NCI-H345 (cell line): ENCODE measurements at regions not wholly inside any gene's neighbourhood (a gene's known extent, or its start where the extent isn't known, plus 50 kb on each side); places are given as distances from the start of the nearest gene placed in this dataset.
"Not testable (repeated sequence)": the region's sequence is repeated elsewhere in the genome, so short reads cannot be mapped to it uniquely, and the experiment has no call there.

Source experiments
- DNase-seq: peaks from one replicate; lab custom pipeline; 2025; lab: John Stamatoyannopoulos, UW

GRCh38 chr10:23870651-23871610 is 338.0 kb upstream of the KIAA1217 start:
- DNase-seq, result no peak

GRCh38 chr10:23872290-23872689 is 336.6 kb upstream of the KIAA1217 start:
- DNase-seq, result no peak

- DNase-seq, result no peak
These were observed 331.1 kb upstream of the KIAA1217 start for GRCh38 chr10:23877791-23878320.

- DNase-seq, result no peak
These were observed 324.3 kb upstream of the KIAA1217 start for GRCh38 chr10:23884670-23885069.

GRCh38 chr10:23885853-23886252 is 323.1 kb upstream of the KIAA1217 start:
- DNase-seq, result no peak

GRCh38 chr10:23886355-23886754 is 322.6 kb upstream of the KIAA1217 start:
- no peak for DNase-seq

GRCh38 chr10:23891301-23891700 is 317.6 kb upstream of the KIAA1217 start:
- DNase-seq, result no peak

DNA sequence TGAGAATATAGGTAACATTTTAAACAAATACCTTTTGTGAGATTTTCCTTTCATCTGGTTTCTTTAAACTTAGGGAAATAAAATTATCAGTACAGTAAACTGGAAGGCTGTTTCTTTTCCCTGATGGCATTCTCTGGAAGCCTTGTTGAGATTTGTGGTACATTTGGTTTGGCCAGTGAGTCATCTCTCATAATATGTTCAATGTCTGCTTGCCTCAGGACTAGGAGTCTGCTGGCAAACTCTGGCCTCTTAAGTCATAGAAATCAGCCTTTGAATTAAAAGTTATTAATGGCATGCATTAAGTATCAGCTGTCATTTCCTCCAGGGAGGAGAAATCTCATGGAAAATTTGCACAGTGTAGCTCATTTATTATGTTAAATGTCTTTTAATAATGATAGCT is 316.6 kb upstream of the KIAA1217 start:
- no peak for DNase-seq

GRCh38 chr10:23897267-23897666 is 311.7 kb upstream of the KIAA1217 start:
- DNase-seq, result no peak

GRCh38 chr10:23897861-23898260 is 311.1 kb upstream of the KIAA1217 start:
- no peak for DNase-seq

DNA sequence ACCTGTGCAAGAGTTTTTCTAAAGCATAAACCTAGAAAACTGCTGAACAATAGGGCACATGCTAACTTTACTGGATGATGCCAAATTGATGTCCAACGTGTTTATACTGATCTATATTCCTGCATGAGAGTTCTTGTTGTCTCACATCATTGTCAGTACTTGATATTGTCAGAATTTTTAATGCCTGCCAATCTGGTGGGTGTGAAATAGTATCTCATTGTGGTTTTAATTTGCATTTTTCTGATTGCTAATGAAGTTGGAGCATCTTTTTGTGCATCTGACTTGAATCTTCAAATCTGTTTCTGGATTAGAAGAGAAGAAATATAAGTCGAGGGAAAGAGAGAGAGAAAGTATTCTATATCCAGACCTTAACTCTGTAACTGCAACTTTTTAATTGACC is 309.8 kb upstream of the KIAA1217 start:
- no peak for DNase-seq

- DNase-seq, result no peak
These were observed 298.6 kb upstream of the KIAA1217 start for GRCh38 chr10:23910291-23910690.

DNA sequence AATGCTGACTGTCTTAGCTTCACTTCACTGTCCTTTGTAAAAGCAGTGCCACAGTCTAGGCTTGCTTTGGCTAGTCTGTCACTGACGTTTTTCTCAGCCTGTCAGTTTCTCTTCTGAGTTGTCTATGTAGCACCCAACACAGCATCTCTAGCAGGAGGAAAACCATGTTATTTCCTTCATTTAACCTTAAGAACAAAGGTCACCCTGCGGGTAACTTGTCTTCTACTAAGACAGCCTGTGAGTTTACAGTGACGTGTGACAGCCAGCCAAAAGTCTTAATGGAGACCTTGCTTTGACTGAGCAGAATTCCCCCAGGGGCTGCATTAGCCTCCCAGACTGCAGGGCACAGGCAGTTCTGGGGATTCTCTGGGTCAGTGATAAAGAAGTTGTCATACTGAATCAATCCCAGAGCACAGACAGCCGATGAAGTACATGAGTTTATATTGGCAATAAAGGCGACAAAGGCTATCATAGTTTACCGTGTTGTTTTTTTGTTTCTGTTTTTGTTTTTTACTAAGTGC is 296.0 kb upstream of the KIAA1217 start:
- DNase-seq, result no peak

GRCh38 chr10:23914641-23915040 is 294.3 kb upstream of the KIAA1217 start:
- DNase-seq, result no peak

DNA sequence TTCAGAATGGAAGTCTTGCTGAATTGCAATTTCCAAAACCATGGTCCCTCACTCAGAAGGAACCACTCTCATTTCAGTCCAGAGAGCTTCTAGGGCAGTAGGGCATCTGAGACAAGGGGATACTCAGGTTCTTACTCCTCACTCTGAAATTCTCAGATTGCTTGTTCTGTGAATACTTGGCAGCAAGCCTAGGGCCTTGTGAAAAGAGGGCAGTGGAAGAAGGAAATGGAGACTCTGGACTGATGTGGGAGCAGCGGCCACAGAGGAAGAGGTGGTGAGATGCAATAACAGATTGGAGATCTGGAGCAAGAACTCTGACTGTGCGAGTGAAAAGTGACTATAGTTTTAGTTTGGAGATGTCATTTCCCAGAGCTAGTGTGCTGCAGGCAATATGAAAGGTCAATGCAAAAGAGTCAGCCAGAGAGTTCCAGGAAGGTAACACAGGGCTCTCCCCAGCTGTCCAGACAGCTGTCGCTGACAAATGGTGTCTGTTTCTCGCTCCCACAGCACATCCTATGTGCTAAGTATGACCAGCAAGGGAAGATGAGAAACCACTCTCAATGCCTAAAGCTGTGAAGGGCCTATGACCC is 291.6 kb upstream of the KIAA1217 start:
- DNase-seq, result no peak

DNA sequence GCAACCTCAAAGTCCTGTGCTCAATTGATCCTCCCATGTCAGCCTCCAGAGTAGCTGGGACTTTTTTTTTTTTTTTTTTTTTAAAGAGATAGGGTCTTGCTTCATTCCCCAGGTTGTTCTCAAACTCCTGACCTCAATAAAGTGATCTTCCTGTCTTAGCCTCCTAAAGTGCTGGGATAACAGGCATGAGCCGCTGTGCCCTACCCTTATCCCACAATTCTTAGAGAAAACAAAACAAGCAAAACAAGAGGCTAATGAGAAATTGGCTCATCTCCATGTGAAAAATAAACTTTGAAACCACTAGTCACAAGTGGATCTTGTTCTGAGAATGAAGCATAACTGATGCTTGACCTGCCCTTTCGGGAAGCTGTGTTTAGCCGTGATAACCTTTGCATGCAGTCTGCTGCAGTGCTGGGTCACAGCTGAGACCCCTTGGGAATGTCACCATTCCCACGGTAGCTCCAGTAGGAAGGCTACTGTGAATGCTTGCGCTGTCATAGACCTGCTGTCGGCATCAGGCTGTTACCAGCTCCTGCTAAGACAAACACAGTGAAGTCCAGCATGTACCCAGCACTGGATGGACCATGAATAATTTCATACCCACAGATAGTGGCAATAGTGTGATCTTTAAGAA is 290.7 kb upstream of the KIAA1217 start:
- no peak for DNase-seq

DNA sequence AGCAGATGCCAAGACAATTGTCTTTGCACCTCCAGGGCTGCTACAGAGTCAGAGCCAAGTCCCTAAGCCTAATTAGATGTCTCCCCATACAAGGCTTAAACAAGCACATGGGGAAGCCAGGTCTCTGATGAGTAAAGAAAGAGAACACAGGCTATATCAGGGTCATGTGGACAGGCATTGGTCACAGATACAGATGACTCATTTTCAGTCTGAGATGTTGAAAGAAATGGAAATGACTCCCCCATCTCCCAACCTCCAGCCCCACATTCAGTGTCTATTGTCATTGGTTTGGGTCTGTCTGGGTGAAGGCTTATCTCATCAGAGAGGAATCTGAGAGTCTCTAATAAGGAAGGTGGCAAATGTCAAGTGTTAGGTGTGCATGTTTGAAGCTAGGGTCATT is 290.1 kb upstream of the KIAA1217 start:
- DNase-seq, result no peak

- DNase-seq, result no peak
These were observed 281.2 kb upstream of the KIAA1217 start for GRCh38 chr10:23927576-23928325.

DNA sequence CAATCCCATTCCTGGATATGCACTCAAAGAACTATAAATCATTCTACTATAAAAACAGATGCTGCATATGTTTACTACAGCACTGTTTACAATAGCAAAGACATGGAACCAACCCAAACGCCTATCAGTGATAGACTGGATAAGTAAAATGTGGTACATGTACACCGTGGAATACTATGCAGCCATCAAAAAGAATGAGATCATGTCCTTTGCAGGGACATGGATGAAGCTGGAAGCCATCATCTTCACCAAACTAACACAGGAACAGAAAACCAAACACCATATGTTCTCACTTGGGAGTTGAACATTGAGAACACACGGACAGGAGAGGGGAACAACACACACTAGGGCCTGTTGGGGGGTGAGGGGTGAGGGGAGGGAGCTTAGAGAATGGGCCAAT is 274.9 kb upstream of the KIAA1217 start:
- DNase-seq, result not testable (repeated sequence)

- no peak for DNase-seq
These were observed 263.1 kb upstream of the KIAA1217 start for GRCh38 chr10:23945845-23946244.

DNA sequence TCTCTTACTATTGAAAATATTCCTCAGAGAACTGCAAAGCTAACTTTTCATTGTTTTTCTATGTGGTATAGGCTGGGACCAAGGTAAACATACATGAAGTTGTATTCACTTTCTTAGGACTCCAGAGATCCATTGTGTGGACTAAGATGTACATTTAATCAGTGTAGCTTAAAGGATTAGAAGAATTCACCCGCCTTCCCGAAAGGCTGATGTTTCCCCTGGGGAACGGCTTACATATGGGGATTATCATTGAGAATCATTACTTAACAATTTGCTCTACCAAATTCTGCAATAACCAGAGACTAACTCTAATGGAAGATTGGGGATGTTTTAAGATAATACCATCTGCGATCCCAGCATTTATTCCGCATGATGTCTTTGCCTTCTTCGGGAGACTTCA is 257.1 kb upstream of the KIAA1217 start:
- no peak for DNase-seq
